GM13977 (cell line): ENCODE measurements at regions not wholly inside any gene's neighbourhood (a gene's known extent, or its start where the extent isn't known, plus 50 kb on each side); places are given as distances from the start of the nearest gene placed in this dataset.

Experiments
- DNase-seq: peaks from one replicate; pipeline ENCODE4 v3.0.0; 2012; ENCODE audit warnings: low spot score
- in situ Hi-C: fragments of 300-500 bp; cut with MboI; formaldehyde crosslinking; loops from one replicate; pipeline ENCODE4 v1.12.0; 2022; ENCODE audit warnings: low sequenced_read_pairs, low pct_unique_long_range_greater_than_20kb, mixed read lengths, inconsistent platforms; ENCODE audit not compliant: unreplicated experiment
- TF ChIP-seq, protein P1 (sequence below): IDR thresholded peaks from 2 replicates; pipeline ENCODE4 v1.5.1; 2012; ENCODE audit warnings: mild to moderate bottlenecking, control low read depth; ENCODE audit not compliant: insufficient read depth; ENCODE audit errors: extremely low read depth, missing control alignments

DNA sequence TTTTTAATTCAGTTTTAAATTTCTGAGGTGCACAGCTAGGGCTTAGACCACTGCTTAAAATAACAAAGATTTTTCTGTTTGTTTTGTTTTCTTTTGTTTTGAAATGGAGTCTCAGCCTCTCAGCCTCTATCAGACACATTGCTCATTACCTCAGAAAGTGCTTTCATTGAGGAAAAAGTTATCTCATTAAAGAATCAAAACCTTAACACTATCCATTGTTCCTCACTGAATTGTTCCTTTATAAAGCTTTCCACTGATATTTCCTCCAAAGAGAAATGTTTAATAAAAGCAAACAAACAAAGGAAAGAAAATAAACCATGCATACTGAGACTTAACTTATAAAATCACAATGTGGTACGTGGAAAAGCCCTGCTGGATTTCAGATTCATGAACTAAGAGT, 63.8 kb downstream of the SIPA1L2 start:
- no peak for DNase-seq
- in situ Hi-C loops = no loop called here
- TF ChIP-seq, protein P1, sequence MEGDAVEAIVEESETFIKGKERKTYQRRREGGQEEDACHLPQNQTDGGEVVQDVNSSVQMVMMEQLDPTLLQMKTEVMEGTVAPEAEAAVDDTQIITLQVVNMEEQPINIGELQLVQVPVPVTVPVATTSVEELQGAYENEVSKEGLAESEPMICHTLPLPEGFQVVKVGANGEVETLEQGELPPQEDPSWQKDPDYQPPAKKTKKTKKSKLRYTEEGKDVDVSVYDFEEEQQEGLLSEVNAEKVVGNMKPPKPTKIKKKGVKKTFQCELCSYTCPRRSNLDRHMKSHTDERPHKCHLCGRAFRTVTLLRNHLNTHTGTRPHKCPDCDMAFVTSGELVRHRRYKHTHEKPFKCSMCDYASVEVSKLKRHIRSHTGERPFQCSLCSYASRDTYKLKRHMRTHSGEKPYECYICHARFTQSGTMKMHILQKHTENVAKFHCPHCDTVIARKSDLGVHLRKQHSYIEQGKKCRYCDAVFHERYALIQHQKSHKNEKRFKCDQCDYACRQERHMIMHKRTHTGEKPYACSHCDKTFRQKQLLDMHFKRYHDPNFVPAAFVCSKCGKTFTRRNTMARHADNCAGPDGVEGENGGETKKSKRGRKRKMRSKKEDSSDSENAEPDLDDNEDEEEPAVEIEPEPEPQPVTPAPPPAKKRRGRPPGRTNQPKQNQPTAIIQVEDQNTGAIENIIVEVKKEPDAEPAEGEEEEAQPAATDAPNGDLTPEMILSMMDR = no peak

DNA sequence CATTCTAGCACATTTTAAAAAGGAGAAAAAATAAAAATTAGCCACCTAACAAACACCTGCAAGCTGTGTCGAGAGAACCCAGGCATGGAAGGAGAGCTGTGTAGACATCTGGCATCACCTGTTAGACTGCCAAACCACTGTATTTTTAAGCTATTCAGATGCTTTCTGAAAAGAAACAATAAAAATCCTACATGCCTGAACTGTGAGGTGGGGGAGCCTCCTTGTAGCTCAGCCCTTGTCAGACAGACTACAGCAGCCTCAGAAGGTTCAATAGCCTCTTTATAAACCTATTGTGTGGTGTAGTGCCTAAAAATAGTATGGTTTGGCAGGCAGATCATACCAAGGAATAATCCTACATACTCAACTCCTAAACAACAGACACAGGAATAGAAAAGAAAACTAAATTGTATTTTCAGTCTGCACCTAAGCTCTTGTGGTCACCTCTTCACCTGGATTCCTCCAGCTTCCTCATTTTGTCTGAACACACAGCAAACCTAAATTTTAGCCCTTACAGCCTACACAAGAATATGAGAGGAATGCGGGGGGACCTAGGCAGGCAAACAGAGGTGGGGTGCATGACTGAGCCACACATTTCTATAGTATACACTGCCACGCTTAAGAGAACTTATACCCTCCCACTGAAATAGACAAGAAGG, 67.0 kb downstream of the SIPA1L2 start:
- no peak for DNase-seq
- TF ChIP-seq, protein P1 = no peak
- in situ Hi-C loops = no loop called here

DNA sequence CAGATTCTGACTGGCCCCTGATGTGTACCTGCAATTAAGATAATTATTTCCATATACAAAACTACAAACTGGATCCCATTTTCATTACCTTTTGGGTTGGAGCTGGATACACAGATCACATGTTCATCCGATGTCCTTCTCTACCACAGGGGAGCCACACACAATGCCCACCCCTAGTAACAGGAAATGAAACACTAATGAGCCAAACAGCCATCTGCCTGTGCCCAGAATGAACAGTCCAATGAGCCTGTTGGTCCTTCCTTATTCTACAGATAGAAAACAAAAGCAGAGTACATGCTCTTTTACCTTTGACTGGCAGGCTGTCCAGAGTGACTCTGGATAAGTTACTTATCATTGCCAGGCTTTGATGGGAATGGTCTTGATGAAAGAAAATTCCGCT, 68.6 kb downstream of the SIPA1L2 start:
- TF ChIP-seq, protein P1 = no peak
- in situ Hi-C loops = no loop called here
- DNase-seq = no peak

DNA sequence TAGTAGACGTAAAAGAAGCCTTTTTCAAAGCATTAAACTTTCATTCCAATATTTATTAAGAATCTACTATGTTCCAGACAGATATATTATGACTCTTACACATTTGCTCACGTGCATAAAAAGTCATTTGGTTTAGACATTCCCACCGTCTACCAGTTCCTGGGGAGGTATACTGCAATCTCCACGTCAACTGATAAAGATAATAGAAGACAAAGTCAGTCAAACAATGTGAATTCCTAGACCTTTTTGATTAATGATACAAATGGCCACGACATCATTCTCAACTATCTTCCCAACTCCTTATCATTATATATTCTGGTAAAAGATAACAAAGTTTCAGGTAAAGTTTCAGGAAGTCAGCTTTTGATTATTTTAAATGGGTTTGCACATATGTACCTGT, 69.0 kb downstream of the SIPA1L2 start:
- in situ Hi-C loops = no loop called here
- TF ChIP-seq, protein P1 = no peak
- no peak for DNase-seq

DNA sequence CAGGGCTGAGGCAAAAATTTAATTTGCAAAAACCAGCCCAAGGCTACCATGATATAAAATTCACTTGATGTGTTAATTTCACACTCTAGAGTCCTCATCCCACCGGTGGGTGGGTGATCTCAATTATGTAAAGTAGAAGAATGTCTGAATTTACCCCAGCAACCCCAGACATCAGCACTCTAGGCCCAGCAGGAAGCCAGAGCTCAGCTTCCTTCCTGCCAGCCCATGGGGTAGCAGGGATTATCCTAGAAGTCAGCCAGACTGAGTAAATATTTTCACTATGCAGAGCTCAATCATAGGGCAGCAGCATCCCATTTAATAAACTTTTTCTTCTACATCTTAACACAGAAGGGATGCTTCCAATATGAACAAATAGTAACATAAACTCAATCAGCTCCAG, 71.0 kb downstream of the SIPA1L2 start:
- no peak for DNase-seq
- in situ Hi-C loops = no loop called here
- TF ChIP-seq, protein P1 = no peak

DNA sequence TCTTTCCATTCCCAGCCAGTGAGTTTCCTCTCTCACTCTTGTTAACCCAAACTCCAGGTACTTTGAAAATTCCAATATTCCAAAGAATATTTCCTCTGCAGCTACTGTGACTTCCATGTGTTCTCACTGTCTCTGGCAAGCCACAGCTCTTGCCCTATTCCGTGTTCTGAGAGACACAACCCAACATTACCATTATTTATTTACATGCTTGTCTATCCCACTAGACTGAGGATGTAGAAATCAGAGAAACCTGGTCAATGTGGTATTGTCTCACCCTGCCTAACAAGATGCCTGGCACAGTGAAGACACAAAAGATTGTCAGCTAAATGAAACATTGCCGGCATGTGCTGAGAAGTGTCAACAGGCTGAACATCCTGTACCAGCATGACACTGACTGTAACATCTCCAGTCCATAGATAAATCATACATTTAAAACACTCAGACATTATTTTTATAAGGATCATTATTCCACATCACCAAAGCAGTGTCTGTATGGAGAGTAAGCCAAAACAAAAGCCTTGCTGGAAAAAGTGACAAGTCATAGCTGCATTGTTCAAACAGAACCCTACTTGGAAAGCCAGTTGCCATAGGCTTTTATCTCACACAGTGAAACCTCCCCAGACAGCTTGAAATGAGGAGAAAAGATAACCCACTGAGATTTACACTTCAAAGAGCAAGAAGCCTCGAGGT, 72.3 kb downstream of the SIPA1L2 start:
- TF ChIP-seq, protein P1 = no peak
- DNase-seq = no peak
- in situ Hi-C loops = no loop called here

DNA sequence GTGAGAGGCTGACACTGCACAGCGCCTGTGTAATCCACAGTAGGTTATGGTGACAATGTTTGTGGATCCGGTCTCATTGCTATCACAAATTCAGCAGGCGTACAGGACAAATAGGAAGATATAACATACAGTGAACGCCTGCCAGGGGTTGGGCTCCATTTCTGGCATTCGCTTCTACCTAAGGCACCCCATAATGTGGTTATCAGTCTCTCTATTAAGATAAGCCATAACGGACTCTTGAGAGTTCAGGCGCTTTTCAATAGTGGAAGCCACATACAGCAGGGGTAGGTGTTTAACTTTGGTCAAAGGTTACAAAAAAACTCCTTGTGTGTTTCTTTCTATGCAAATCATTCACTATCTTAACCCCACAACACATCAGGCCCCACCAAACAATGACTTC, 72.8 kb downstream of the SIPA1L2 start:
- TF ChIP-seq, protein P1 = no peak
- in situ Hi-C loops = no loop called here
- DNase-seq = no peak
